A549 (cell line): ENCODE measurements at regions not wholly inside any gene's neighbourhood (a gene's known extent, or its start where the extent isn't known, plus 50 kb on each side); places are given as distances from the start of the nearest gene placed in this dataset.

Source experiments
- ATAC-seq, 2 experiments: fragments of 200-7000 bp in 1 of 2; fragments of >200 bp in 1 of 2; cut with Nextera tagmentation in 1 of 2; cut with Tn5 transposase in 1 of 2; 3 replicates each; pipeline versions ENCODE4 v1.8.0 to v1.9.1; 2018 to 2020; ENCODE audit warnings: mild to moderate bottlenecking in 1 of 2, moderate library complexity in 1 of 2
- CTCF ChIA-PET: fragments of 300-600 bp; sonication (Branson Sonifier 250); formaldehyde crosslinking; extraction: SDS; loops from one replicate; lab custom pipeline; 2021; ENCODE audit warnings: antibody characterized with exemption, inconsistent platforms; lab: Yijun Ruan, JAX
- POLR2A ChIA-PET: fragments of 350-600 bp; formaldehyde crosslinking; extraction: SDS; loops from one replicate; lab custom pipeline; 2021; ENCODE audit warnings: antibody characterized with exemption, inconsistent platforms; lab: Yijun Ruan, JAX
- DNase-seq, 2 experiments: peaks; one replicate each; pipeline versions ENCODE4 v3.0.0 to v3.0.0-alpha.2; 2011 to 2016; ENCODE audit warnings: low read depth in 1 of 2, low spot score in 1 of 2
- FAIRE-seq: peaks from 2 replicates; lab custom pipeline; 2011; peaks lifted over from hg19 to GRCh38; lab: Jason Lieb, UNC
- H3K27ac ChIP-seq, 2 experiments: fragments of >200 bp; sonication (Bioruptor Twin); formaldehyde crosslinking; 3 replicates each; pipeline ENCODE4 v1.5.1; 2016 to 2017
- H3K4me1 ChIP-seq: fragments of >200 bp; sonication (Bioruptor Twin); formaldehyde crosslinking; 3 replicates; pipeline ENCODE4 v1.6.1; 2016
- H3K4me2 ChIP-seq: fragments of >200 bp; sonication (Bioruptor Twin); formaldehyde crosslinking; 3 replicates; pipeline ENCODE4 v1.6.1; 2016
- H3K4me3 ChIP-seq: fragments of >200 bp; sonication (Bioruptor Twin); formaldehyde crosslinking; 3 replicates; pipeline ENCODE4 v1.5.1; 2016
- H3K9me3 ChIP-seq: fragments of >200 bp; sonication (Bioruptor Twin); formaldehyde crosslinking; 3 replicates; pipeline ENCODE4 v1.6.1; 2016
- ATOH8 ChIP-seq: fragments of 250-450 bp; sonication (Bioruptor Pico); IDR thresholded peaks from 2 replicates; pipeline ENCODE4 v1.5.0; 2020; ENCODE audit warnings: low read depth, mild to moderate bottlenecking, moderate library complexity
- BCL3 ChIP-seq: fragments of >200 bp; sonication (Bioruptor Twin); formaldehyde crosslinking; IDR thresholded peaks from 3 replicates; pipeline ENCODE4 v1.6.1; 2016
- CHD4 ChIP-seq: fragments of 200-600 bp; sonication (generic); IDR thresholded peaks from 2 replicates; pipeline ENCODE4 v1.6.1; 2016; ENCODE audit warnings: antibody characterized with exemption, mild to moderate bottlenecking, borderline replicate concordance
- E2F6 ChIP-seq: IDR thresholded peaks from 2 replicates; pipeline ENCODE4 v1.6.1; 2012; ENCODE audit warnings: low read depth, borderline replicate concordance
- EHMT2 ChIP-seq: fragments of 200-600 bp; sonication (generic); IDR thresholded peaks from 2 replicates; pipeline ENCODE4 v1.6.1; 2016; ENCODE audit warnings: antibody characterized with exemption, low read depth, mild to moderate bottlenecking, moderate library complexity
- ELK1 ChIP-seq: fragments of 150-350 bp; IDR thresholded peaks from 2 replicates; pipeline ENCODE4 v1.6.1; 2014; ENCODE audit warnings: low read depth, mild to moderate bottlenecking, low read length
- ESRRA ChIP-seq: fragments of 150-350 bp; IDR thresholded peaks from 2 replicates; pipeline ENCODE4 v1.6.1; 2014; ENCODE audit warnings: mild to moderate bottlenecking, low read length, borderline replicate concordance
- FOSB ChIP-seq: fragments of 250-450 bp; sonication (Bioruptor Pico); IDR thresholded peaks from 2 replicates; pipeline ENCODE4 v1.5.0; 2020; ENCODE audit warnings: mild to moderate bottlenecking, moderate library complexity
- FOSL2 ChIP-seq, 2 experiments: fragments of 450-650 bp in 1 of 2; fragments of >200 bp in 1 of 2; sonication (Bioruptor Twin) in 1 of 2; formaldehyde crosslinking; IDR thresholded peaks; 2 replicates each; pipeline versions ENCODE4 v1.5.0 to v1.6.1; 2016 to 2020; ENCODE audit warnings: mild to moderate bottlenecking in 1 of 2, moderate library complexity in 1 of 2
- HDAC2 ChIP-seq: fragments of 200-600 bp; sonication (generic); IDR thresholded peaks from 2 replicates; pipeline ENCODE4 v1.6.1; 2016
- HES2 ChIP-seq: fragments of >200 bp; sonication (Bioruptor Twin); formaldehyde crosslinking; IDR thresholded peaks from 2 replicates; pipeline ENCODE4 v1.6.1; 2016
- HEYL ChIP-seq: fragments of 250-450 bp; sonication (Bioruptor Pico); IDR thresholded peaks from 2 replicates; pipeline ENCODE4 v1.8.0; 2021; ENCODE audit warnings: mild to moderate bottlenecking, moderate library complexity
- HOXA7 ChIP-seq: fragments of 250-450 bp; sonication (Bioruptor Pico); IDR thresholded peaks from 2 replicates; pipeline ENCODE4 v1.5.0; 2020; ENCODE audit warnings: mild to moderate bottlenecking, moderate library complexity
- JUNB ChIP-seq: fragments of >200 bp; sonication (Bioruptor Twin); formaldehyde crosslinking; IDR thresholded peaks from 2 replicates; pipeline ENCODE4 v1.6.1; 2016
- KDM1A ChIP-seq: fragments of 200-600 bp; sonication (generic); IDR thresholded peaks from 2 replicates; pipeline ENCODE4 v1.6.1; 2016; ENCODE audit warnings: low read depth, mild to moderate bottlenecking
- PBX3 ChIP-seq: IDR thresholded peaks from 2 replicates; pipeline ENCODE4 v1.6.1; 2012
- POLR2AphosphoS2 ChIP-seq: conservative IDR thresholded peaks from 2 replicates; pipeline ENCODE4 v1.6.1; 2012; ENCODE audit warnings: low read length, improper control_type of control experiment, inconsistent platforms
- RAD21 ChIP-seq, 2 experiments: fragments of >200 bp in 1 of 2; sonication (Bioruptor Twin) in 1 of 2; formaldehyde crosslinking in 1 of 2; IDR thresholded peaks in 1 of 2; conservative IDR thresholded peaks in 1 of 2; 2 replicates in 1 of 2; 3 replicates in 1 of 2; pipeline ENCODE4 v1.6.1; 2012 to 2018; ENCODE audit warnings: inconsistent platforms in 1 of 2
- SMC3 ChIP-seq: fragments of >200 bp; sonication (Bioruptor Twin); formaldehyde crosslinking; IDR thresholded peaks from 3 replicates; pipeline ENCODE4 v1.6.1; 2018; ENCODE audit warnings: inconsistent platforms
- TP53 ChIP-seq: fragments of 250-450 bp; sonication (Bioruptor Pico); IDR thresholded peaks from 2 replicates; pipeline ENCODE4 v1.5.0; 2021; ENCODE audit warnings: mild to moderate bottlenecking, moderate library complexity
- ZC3H11A ChIP-seq: fragments of 450-650 bp; IDR thresholded peaks from 2 replicates; pipeline ENCODE4 v1.6.1; 2014; ENCODE audit warnings: antibody characterized with exemption, mild to moderate bottlenecking
- ZSCAN20 ChIP-seq: fragments of 250-450 bp; sonication (Bioruptor Pico); IDR thresholded peaks from 2 replicates; pipeline ENCODE4 v1.8.0; 2022; ENCODE audit warnings: mild to moderate bottlenecking, moderate library complexity
- WGBS: methylation state at CpG from one replicate; pipeline ENCODE4 v1.1.6; 2017; ENCODE audit errors: missing lambda C conversion rate; 5-methylcytosine and 5-hydroxymethylcytosine counted together

- TF ChIP-seq HEYL (CRISPR knock-in tag), result no peak
- TF ChIP-seq POLR2AphosphoS2, result no peak
- no peak for TF ChIP-seq PBX3
- TF ChIP-seq HDAC2, result no peak
- no peak for TF ChIP-seq HES2
- TF ChIP-seq, all 56 proteins: peak for 0
- H3K4me1 ChIP-seq, result no peaks in the 10 kb centered on the region
- H3K4me3 ChIP-seq, result no peak overlapping the region
- H3K9me3 ChIP-seq, result peaks cover 2% of the 10 kb centered on the region; the same call in 1 of the 3 replicates
- DNase-seq (no peak), FAIRE-seq (no peak), ATAC-seq (no peak)
- H3K4me2 ChIP-seq, result no peak overlapping the region
- ChIA-PET POLR2A (no interaction called here), CTCF (no interaction called here)
- no peak overlapping the region for H3K27ac ChIP-seq
- WGBS, result 2% methylated on average over 3 of the region's 3 CpGs
Measured at GRCh38 chr15:94912760-94913159, 681.4 kb downstream of the MCTP2 start.

GRCh38 chr15:94917068-94917467 lies 685.7 kb downstream of the MCTP2 start:
- H3K27ac ChIP-seq, result no peak overlapping the region
- no peak for ATAC-seq
- CTCF ChIA-PET, result no interaction called here
- H3K4me1 ChIP-seq, result no peaks in the 10 kb centered on the region
- H3K4me2 ChIP-seq, result no peak overlapping the region
- TF ChIP-seq RAD21 (conservative IDR thresholded peaks at IDR 0.05 in 1 of 2, IDR thresholded peaks at IDR 0.05 in 1 of 2) (no peak), BCL3 (no peak), TP53 (CRISPR knock-in tag) (no peak), FOSB (no peak), ZC3H11A (no peak), CHD4 (no peak)
- DNase-seq, result no peak
- H3K9me3 ChIP-seq, result no peaks in the 10 kb centered on the region
- 0% methylated on average over 5 of the region's 5 CpGs for WGBS
- H3K4me3 ChIP-seq, result no peak overlapping the region
- POLR2A ChIA-PET, result no interaction called here
- FAIRE-seq, result no peak

- FAIRE-seq (no peak), ATAC-seq (no peak), DNase-seq (no peak)
- H3K4me1 ChIP-seq, result no peaks in the 10 kb centered on the region
- H3K4me2 ChIP-seq, result no peak overlapping the region
- no peak overlapping the region for H3K27ac ChIP-seq
- WGBS, result 24% methylated on average over 6 of the region's 6 CpGs
- H3K9me3 ChIP-seq, result no peaks in the 10 kb centered on the region
- no peak for TF ChIP-seq SMC3
- no peak for TF ChIP-seq FOSL2 (IDR thresholded peaks at IDR 0.05)
- no peak for TF ChIP-seq FOSL2 (CRISPR knock-in tag; IDR thresholded peaks at IDR 0.05)
- TF ChIP-seq JUNB, result no peak
- no peak for TF ChIP-seq TP53 (CRISPR knock-in tag)
- no peak for TF ChIP-seq FOSB
- TF ChIP-seq ZSCAN20 (CRISPR knock-in tag), result no peak
- no peak for TF ChIP-seq PBX3
- TF ChIP-seq HDAC2, result no peak
- TF ChIP-seq EHMT2, result no peak
- TF ChIP-seq KDM1A, result no peak
- ChIA-PET CTCF (no interaction called here), POLR2A (no interaction called here)
- no peak overlapping the region for H3K4me3 ChIP-seq
Measured at GRCh38 chr15:94921936-94922335, 690.6 kb downstream of the MCTP2 start.

GRCh38 chr15:94924057-94924456 lies 692.7 kb downstream of the MCTP2 start:
- CTCF ChIA-PET, result no interaction called here
- DNase-seq, result no peak
- TF ChIP-seq ESRRA, result no peak
- no peak for TF ChIP-seq ATOH8 (CRISPR knock-in tag)
- no peak for TF ChIP-seq E2F6
- TF ChIP-seq ELK1, result no peak
- TF ChIP-seq CHD4, result no peak
- no peak for TF ChIP-seq HOXA7 (CRISPR knock-in tag)
- TF ChIP-seq, all 56 proteins: peak for 0
- Histone ChIP-seq H3K4me3 (no peak overlapping the region), H3K27ac (no peak overlapping the region), H3K4me2 (no peak overlapping the region), H3K9me3 (peaks cover 3% of the 10 kb centered on the region; the same call in 1 of the 3 replicates), H3K4me1 (no peaks in the 10 kb centered on the region)
- WGBS, result 13% methylated on average over 3 of the region's 3 CpGs
- FAIRE-seq (no peak), ATAC-seq (no peak)
- POLR2A ChIA-PET, result no interaction called here
